ENCODE measurements at regions not wholly inside any gene's neighbourhood (a gene's known extent, or its start where the extent isn't known, plus 50 kb on each side); places are given as distances from the start of the nearest gene placed in this dataset.

DNA sequence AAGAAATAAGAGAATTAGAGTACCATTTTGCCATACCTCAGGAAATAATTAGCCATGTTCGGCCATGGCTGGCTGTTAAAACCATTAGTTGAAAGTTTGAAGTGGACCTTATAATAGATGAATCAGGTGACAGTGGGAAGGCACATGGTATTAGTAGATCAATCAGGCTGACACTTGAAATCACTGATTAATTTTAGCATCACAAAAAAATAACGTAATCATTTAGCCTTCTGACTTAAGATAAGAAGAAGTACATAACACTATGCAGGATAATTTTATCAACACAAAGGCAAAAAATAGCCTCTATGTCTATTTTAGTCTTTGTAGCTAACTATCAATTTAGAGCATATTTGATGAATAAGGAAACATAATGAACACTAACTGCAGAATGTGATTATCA, 615.5 kb downstream of the PCDH17 start:
- intact Hi-C loops (cut with micrococcal nuclease), result no loop called here
- H3K79me2 ChIP-seq (ENCODE audit: low read length), result no peaks in the 10 kb centered on the region
- BruUV-seq (replicated peaks), result no TSS peak
- TF ChIP-seq, protein P1, sequence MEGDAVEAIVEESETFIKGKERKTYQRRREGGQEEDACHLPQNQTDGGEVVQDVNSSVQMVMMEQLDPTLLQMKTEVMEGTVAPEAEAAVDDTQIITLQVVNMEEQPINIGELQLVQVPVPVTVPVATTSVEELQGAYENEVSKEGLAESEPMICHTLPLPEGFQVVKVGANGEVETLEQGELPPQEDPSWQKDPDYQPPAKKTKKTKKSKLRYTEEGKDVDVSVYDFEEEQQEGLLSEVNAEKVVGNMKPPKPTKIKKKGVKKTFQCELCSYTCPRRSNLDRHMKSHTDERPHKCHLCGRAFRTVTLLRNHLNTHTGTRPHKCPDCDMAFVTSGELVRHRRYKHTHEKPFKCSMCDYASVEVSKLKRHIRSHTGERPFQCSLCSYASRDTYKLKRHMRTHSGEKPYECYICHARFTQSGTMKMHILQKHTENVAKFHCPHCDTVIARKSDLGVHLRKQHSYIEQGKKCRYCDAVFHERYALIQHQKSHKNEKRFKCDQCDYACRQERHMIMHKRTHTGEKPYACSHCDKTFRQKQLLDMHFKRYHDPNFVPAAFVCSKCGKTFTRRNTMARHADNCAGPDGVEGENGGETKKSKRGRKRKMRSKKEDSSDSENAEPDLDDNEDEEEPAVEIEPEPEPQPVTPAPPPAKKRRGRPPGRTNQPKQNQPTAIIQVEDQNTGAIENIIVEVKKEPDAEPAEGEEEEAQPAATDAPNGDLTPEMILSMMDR (conservative IDR thresholded peaks at IDR 0.05; ENCODE audit: low read depth, low read length), result no peak
- TF ChIP-seq EZH2phosphoT487 (IDR thresholded peaks at IDR 0.05; ENCODE audit: borderline replicate concordance, low read length) (no peak), EZH2 (IDR thresholded peaks at IDR 0.05; ENCODE audit: low read length, unreplicated experiment) (no peak)
- no peaks in the 10 kb centered on the region for H3K27me3 ChIP-seq (ENCODE audit: low read length)
- ChIA-PET POLR2A (ENCODE audit: unreplicated experiment) (no interaction called here), CTCF (no interaction called here)
- no peaks in the 10 kb centered on the region for H3K9me2 ChIP-seq (replicated peaks; ENCODE audit: low read length)
- H3K4me2 ChIP-seq (ENCODE audit: low read length), result no peak overlapping the region
- H3K4me1 ChIP-seq (ENCODE audit: insufficient read depth, low read length), result no peaks in the 10 kb centered on the region
- DNase-seq, result no peak
- no peak overlapping the region for H3K27ac ChIP-seq (ENCODE audit: low read length)
- no peak overlapping the region for H2AFZ ChIP-seq (ENCODE audit: low read length)
- no peaks in the 10 kb centered on the region for H3K9me3 ChIP-seq (ENCODE audit: low read length)
- no peak for ATAC-seq
- H3K4me3 ChIP-seq (ENCODE audit: low read length), result no peak overlapping the region
- no peak overlapping the region for H3K9ac ChIP-seq (ENCODE audit: low read length)
- H3F3A ChIP-seq (ENCODE audit: low read length, unreplicated experiment), result no peaks in the 10 kb centered on the region
- no peaks in the 10 kb centered on the region for H3K36me3 ChIP-seq (ENCODE audit: low read depth, low read length)
- no peaks in the 10 kb centered on the region for H4K20me1 ChIP-seq (ENCODE audit: low read length)

- H3K9me3 ChIP-seq (ENCODE audit: low read length), result no peaks in the 10 kb centered on the region
- H3K27ac ChIP-seq (ENCODE audit: low read length), result no peak overlapping the region
- H3K4me1 ChIP-seq (ENCODE audit: insufficient read depth, low read length), result no peaks in the 10 kb centered on the region
- no peaks in the 10 kb centered on the region for H4K20me1 ChIP-seq (ENCODE audit: low read length)
- no peaks in the 10 kb centered on the region for H3K27me3 ChIP-seq (ENCODE audit: low read length)
- no peak overlapping the region for H3K4me3 ChIP-seq (ENCODE audit: low read length)
- POLR2A ChIA-PET (ENCODE audit: unreplicated experiment), result no interaction called here
- H3K9ac ChIP-seq (ENCODE audit: low read length), result no peak overlapping the region
- intact Hi-C loops (cut with micrococcal nuclease), result no loop called here
- no peaks in the 10 kb centered on the region for H3F3A ChIP-seq (ENCODE audit: low read length, unreplicated experiment)
- H3K36me3 ChIP-seq (ENCODE audit: low read depth, low read length), result no peaks in the 10 kb centered on the region
- H3K9me2 ChIP-seq (replicated peaks; ENCODE audit: low read length), result no peaks in the 10 kb centered on the region
- no peak for DNase-seq
- no peak for ATAC-seq
- CTCF ChIA-PET, result no interaction called here
- TF ChIP-seq, protein P1 (conservative IDR thresholded peaks at IDR 0.05; ENCODE audit: low read depth, low read length), result no peak
- TF ChIP-seq EZH2 (IDR thresholded peaks at IDR 0.05; ENCODE audit: low read length, unreplicated experiment) (no peak), EZH2phosphoT487 (IDR thresholded peaks at IDR 0.05; ENCODE audit: borderline replicate concordance, low read length) (no peak)
- no peaks in the 10 kb centered on the region for H3K79me2 ChIP-seq (ENCODE audit: low read length)
- H2AFZ ChIP-seq (ENCODE audit: low read length), result no peak overlapping the region
- no TSS peak for BruUV-seq (replicated peaks)
- no peak overlapping the region for H3K4me2 ChIP-seq (ENCODE audit: low read length)
Measured at GRCh38 chr13:58254943-58255342, 623.4 kb downstream of the PCDH17 start.

DNA sequence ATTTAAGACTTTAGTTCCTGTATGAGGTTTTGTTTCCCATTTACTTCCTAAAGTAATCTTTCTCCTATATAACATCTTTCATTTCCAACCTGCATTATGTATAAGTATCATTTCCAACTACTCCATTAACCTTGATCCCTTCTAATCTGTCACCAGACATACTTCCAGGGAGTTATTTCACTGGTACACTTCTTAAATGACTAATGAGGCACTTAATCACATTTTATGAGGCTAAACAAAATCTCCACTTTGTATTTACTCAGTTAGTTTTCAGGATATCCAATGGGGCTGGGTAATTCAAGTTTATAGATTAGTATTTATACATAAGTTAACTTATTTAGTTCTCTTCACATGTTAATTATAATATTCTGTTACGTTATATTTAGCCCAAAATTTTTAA, 634.7 kb downstream of the PCDH17 start:
- CTCF ChIA-PET, result no interaction called here
- Histone ChIP-seq H3K36me3 (ENCODE audit: low read depth, low read length) (no peaks in the 10 kb centered on the region), H4K20me1 (ENCODE audit: low read length) (no peaks in the 10 kb centered on the region), H3K27ac (ENCODE audit: low read length) (no peak overlapping the region), H3F3A (ENCODE audit: low read length, unreplicated experiment) (no peaks in the 10 kb centered on the region), H3K4me2 (ENCODE audit: low read length) (no peak overlapping the region), H3K79me2 (ENCODE audit: low read length) (no peaks in the 10 kb centered on the region), H3K9ac (ENCODE audit: low read length) (no peak overlapping the region), H3K9me3 (ENCODE audit: low read length) (no peaks in the 10 kb centered on the region), H3K4me3 (ENCODE audit: low read length) (no peak overlapping the region), H2AFZ (ENCODE audit: low read length) (no peak overlapping the region), H3K4me1 (ENCODE audit: insufficient read depth, low read length) (no peaks in the 10 kb centered on the region), H3K27me3 (ENCODE audit: low read length) (no peaks in the 10 kb centered on the region), H3K9me2 (replicated peaks; ENCODE audit: low read length) (no peaks in the 10 kb centered on the region)
- no peak for DNase-seq
- TF ChIP-seq, protein P1 (conservative IDR thresholded peaks at IDR 0.05; ENCODE audit: low read depth, low read length), result no peak
- intact Hi-C loops (cut with micrococcal nuclease), result no loop called here
- no peak for ATAC-seq
- no TSS peak for BruUV-seq (replicated peaks)
- POLR2A ChIA-PET (ENCODE audit: unreplicated experiment), result no interaction called here
